ENCODE measurements at regions not wholly inside any gene's neighbourhood (a gene's known extent, or its start where the extent isn't known, plus 50 kb on each side); places are given as distances from the start of the nearest gene placed in this dataset.

DNA sequence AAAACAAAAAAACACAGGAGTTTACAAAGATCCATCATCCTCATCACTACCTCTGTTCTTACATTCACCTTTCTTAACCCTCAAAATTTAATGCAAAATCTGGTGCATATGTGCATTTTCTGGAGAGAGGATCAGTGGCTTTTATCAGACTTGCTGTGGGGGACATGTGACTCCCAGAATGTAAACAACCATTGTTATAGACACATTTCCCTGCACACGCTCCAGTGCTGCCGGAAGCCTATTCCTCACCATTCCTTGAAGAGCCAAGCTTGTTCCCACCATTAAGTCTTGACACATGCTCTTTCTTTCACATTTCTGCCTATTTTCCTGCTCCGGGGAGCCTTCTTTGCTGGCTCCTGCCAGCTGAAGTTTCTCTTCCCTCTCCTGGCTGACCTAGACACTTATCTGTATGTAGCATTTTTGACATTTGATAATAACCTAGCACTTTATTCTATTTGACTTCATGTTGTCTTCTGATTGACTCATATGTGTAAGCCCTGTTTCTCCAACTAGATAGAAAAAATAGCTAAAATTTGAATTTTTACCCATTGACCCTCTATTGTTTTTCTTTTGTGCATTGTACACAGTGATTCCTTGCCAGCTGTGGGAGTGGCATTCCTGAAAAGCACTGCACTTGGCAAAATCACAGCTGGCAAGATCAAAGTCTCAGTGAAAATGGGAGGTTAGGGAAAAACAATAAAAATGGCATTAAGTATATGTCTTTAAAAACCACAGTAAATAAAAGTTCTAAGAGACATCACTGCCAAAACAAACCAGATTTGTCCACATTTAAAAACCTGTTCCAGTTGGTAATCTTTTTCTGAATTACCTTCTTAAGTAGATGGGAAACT, 76.8 kb upstream of the CIBAR2 start:
- TF ChIP-seq, protein P1, sequence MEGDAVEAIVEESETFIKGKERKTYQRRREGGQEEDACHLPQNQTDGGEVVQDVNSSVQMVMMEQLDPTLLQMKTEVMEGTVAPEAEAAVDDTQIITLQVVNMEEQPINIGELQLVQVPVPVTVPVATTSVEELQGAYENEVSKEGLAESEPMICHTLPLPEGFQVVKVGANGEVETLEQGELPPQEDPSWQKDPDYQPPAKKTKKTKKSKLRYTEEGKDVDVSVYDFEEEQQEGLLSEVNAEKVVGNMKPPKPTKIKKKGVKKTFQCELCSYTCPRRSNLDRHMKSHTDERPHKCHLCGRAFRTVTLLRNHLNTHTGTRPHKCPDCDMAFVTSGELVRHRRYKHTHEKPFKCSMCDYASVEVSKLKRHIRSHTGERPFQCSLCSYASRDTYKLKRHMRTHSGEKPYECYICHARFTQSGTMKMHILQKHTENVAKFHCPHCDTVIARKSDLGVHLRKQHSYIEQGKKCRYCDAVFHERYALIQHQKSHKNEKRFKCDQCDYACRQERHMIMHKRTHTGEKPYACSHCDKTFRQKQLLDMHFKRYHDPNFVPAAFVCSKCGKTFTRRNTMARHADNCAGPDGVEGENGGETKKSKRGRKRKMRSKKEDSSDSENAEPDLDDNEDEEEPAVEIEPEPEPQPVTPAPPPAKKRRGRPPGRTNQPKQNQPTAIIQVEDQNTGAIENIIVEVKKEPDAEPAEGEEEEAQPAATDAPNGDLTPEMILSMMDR (IDR thresholded peaks at IDR 0.05; ENCODE audit: low read depth, low read length), result no peak
- in situ Hi-C loops (cut with HindIII; ENCODE audit: low sequenced_read_pairs), result no loop called here
- DNase-seq (ENCODE audit: low read depth, low spot score), result no peak
- no peak overlapping the region for H3K4me3 ChIP-seq (ENCODE audit: low read depth, low read length)

DNA sequence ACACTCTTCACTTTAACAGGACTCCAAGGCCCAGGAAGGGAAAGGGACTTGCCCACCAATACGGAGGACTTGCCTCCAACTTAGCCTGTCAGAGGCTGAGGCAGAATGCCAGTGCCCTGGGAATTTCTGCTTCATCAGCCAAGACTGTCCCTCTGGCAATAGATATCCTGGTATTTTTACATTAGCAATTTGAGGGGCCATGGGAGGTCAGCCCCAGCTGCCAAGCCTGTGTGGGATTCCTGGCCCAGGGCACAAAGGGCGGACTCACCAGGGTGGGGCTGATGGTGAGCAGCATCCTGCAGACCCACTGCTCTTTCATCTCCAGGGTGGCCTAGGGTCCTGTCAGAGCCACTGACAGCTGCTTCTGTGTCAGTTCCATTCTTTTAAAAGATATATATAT, 78.3 kb upstream of the CIBAR2 start:
- TF ChIP-seq, protein P1 (IDR thresholded peaks at IDR 0.05; ENCODE audit: low read depth, low read length), result no peak
- DNase-seq (ENCODE audit: low read depth, low spot score), result no peak
- in situ Hi-C loops (cut with HindIII; ENCODE audit: low sequenced_read_pairs), result no loop called here
- no peak overlapping the region for H3K4me3 ChIP-seq (ENCODE audit: low read depth, low read length)

DNA sequence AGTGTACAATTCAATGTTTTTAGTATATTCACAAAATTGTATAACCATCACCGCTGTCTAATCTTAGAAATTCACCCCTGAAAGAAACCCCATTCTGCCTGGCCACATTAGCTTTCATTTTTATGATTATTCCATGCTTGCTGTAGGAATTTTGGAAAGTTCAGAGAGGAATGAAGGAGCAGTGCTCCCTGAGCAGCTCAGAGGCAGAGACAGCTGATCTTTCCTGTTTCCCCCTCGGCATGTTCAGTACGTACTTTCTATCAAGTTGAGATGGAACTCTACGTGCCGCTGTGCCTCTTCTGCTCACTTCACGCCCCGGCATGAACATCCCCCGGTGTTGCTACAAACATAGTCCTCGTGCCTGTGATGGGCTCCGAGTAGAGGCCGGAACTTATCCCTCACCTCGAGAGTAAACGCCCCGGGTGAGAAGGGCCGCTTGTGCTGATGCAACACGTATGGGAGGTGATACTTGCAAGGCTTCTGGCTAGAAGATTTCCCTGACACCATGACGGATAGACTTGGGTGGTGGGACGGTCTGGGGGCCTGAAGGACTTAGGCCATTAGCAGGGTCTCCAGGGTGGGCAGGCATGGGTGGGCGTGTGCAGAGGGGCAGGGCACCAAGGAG, 79.2 kb upstream of the CIBAR2 start:
- no peak overlapping the region for H3K4me3 ChIP-seq (ENCODE audit: low read depth, low read length)
- TF ChIP-seq, protein P1 (IDR thresholded peaks at IDR 0.05; ENCODE audit: low read depth, low read length), result no peak
- DNase-seq (ENCODE audit: low read depth, low spot score), result no peak
- in situ Hi-C loops (cut with HindIII; ENCODE audit: low sequenced_read_pairs), result no loop called here

DNA sequence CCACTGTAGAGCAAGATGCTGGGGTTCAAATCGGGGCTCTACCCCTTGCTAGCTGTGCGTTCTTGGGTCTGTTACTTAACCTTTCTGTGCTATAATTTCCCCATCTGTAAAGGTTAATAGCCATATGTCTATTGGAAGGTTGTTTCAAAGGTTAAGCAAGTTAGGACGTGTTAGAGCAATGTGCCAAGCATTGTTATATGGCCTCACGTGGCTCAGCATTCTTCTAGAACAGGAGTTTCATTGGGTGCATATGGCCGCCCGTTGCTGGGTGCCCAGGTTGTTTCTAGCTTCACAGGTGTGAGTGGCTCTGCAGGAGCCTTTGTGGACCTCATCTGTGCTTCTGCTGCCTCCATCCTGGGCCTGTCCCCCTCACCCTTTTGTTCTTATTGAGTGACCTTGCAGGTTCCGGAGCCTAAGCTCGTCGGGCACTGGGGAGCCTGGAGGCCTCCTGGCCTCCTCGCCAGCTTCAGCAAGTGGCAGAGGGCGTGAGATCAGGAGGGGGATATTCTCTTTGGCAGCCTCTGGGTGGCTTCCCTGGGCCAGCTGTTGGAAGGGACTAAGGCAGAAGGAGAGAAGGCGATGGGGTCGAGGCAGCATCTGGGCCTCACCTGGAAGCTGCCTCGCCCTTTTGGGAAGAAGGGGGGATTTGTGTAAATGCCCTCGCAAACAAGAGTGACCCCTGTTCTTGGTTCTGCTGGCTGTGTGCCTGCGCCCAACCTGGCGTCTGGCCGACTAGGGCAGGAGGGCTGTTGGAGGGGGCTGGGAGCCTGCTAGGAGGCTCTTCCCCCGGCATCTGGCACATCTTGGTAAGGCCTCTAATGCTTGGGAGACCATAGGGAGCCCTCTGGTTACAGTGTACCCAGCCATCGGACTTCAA, 80.2 kb upstream of the CIBAR2 start:
- TF ChIP-seq, protein P1 (IDR thresholded peaks at IDR 0.05; ENCODE audit: low read depth, low read length), result no peak
- no peak overlapping the region for H3K4me3 ChIP-seq (ENCODE audit: low read depth, low read length)
- DNase-seq (ENCODE audit: low read depth, low spot score), result no peak
- in situ Hi-C loops (cut with HindIII; ENCODE audit: low sequenced_read_pairs), result no loop called here

DNA sequence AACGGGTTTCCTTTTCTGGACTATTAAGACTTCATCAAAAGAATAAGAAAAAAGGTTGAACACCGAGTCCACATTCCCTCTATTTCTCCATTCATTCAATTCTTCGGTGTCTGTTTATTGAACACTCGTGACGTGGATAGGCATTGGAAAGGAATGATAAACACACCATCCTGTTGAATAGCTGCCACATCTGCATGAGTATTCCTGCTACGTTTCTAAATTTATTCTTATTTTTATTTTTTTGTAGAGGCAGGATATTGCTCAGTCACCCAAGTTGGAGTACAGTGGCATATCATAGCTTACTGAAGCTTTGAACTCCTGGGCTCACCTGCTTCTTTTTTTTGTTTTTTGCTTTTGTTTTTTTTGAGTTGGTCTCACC, 80.8 kb upstream of the CIBAR2 start:
- no peak overlapping the region for H3K4me3 ChIP-seq (ENCODE audit: low read depth, low read length)
- TF ChIP-seq, protein P1 (IDR thresholded peaks at IDR 0.05; ENCODE audit: low read depth, low read length), result no peak
- no peak for DNase-seq (ENCODE audit: low read depth, low spot score)
- in situ Hi-C loops (cut with HindIII; ENCODE audit: low sequenced_read_pairs), result no loop called here

DNA sequence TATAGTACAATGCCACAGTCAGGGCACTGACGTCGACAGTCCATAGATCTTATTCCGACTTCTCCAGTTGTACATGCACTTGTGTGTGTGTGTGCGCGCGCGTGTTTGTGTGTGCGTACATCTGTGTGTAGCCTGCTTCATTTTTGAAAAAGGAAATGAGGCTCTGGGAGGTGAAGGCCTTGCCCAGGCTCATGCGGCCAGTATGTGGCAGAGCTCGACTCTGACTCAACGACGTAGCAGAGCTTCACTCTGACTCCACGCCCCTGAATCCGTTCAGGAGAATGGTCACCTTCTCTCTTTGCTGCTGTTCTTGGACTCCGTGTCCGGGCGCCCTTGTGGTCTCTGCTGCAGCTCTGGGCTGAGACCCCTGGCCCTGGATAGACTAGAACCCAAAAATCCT, 81.6 kb upstream of the CIBAR2 start:
- in situ Hi-C loops (cut with HindIII; ENCODE audit: low sequenced_read_pairs), result no loop called here
- no peak for DNase-seq (ENCODE audit: low read depth, low spot score)
- H3K4me3 ChIP-seq (ENCODE audit: low read depth, low read length), result no peak overlapping the region
- TF ChIP-seq, protein P1 (IDR thresholded peaks at IDR 0.05; ENCODE audit: low read depth, low read length), result no peak

Data from astrocyte of the spinal cord (primary cell).